ENCODE measurements at regions not wholly inside any gene's neighbourhood (a gene's known extent, or its start where the extent isn't known, plus 50 kb on each side); places are given as distances from the start of the nearest gene placed in this dataset.
"Not testable (repeated sequence)": the region's sequence is repeated elsewhere in the genome, so short reads cannot be mapped to it uniquely, and the experiment has no call there.

DNA sequence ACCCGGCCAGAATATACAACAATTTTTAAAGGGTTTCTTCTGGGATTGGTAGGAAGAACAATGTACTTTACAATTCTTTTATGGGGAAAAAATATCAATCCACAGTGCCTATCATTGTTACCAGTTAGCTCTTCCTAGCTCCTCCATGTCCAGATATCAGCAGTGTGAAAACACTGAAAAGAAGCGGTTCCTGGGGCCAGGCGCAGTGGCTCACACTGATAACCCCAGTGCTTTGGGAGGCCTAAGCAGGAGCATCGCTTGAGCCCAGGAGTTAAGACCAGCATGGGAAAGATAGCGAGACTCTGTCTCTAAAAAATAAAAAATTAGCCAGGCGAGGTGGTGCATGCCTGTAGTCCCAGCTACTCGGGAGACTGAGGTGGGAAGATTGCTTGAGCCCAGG, 114.5 kb upstream of the VOPP1 start:
- TF ChIP-seq, protein P1, sequence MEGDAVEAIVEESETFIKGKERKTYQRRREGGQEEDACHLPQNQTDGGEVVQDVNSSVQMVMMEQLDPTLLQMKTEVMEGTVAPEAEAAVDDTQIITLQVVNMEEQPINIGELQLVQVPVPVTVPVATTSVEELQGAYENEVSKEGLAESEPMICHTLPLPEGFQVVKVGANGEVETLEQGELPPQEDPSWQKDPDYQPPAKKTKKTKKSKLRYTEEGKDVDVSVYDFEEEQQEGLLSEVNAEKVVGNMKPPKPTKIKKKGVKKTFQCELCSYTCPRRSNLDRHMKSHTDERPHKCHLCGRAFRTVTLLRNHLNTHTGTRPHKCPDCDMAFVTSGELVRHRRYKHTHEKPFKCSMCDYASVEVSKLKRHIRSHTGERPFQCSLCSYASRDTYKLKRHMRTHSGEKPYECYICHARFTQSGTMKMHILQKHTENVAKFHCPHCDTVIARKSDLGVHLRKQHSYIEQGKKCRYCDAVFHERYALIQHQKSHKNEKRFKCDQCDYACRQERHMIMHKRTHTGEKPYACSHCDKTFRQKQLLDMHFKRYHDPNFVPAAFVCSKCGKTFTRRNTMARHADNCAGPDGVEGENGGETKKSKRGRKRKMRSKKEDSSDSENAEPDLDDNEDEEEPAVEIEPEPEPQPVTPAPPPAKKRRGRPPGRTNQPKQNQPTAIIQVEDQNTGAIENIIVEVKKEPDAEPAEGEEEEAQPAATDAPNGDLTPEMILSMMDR (IDR thresholded peaks at IDR 0.05), result not testable (repeated sequence)
- not testable (repeated sequence) for TF ChIP-seq POLR2A (IDR thresholded peaks at IDR 0.05)

Data from body of pancreas (tissue), 4 donors.